GM12892 (cell line): ENCODE measurements at regions not wholly inside any gene's neighbourhood (a gene's known extent, or its start where the extent isn't known, plus 50 kb on each side); places are given as distances from the start of the nearest gene placed in this dataset.

Experiments
- POLR2A ChIP-seq: IDR thresholded peaks from 2 replicates; pipeline ENCODE4 v1.6.1; 2011; ENCODE audit warnings: low read depth, low read length, control low read depth
- TAF1 ChIP-seq: IDR thresholded peaks from 2 replicates; pipeline ENCODE4 v1.6.1; 2011; ENCODE audit warnings: low read depth, mild to moderate bottlenecking, control low read depth, low read length, borderline replicate concordance

- TF ChIP-seq TAF1 (no peak), POLR2A (no peak)
Observed at GRCh38 chr10:78523453-78523852, 489.8 kb downstream of the RPS24 start.
